Transverse colon (tissue), 4 donors: ENCODE measurements at regions not wholly inside any gene's neighbourhood (a gene's known extent, or its start where the extent isn't known, plus 50 kb on each side); places are given as distances from the start of the nearest gene placed in this dataset.

Source experiments
- DNase-seq: peaks from one replicate; pipeline ENCODE4 v3.0.0-alpha.2; 2019
- H3K27ac ChIP-seq, 4 donors: fragments of 200-600 bp; sonication (generic); 2 replicates each; pipeline ENCODE4 v1.5.1; 2016 to 2018; ENCODE audit warnings: inconsistent platforms in 4 of 4
- H3K27me3 ChIP-seq: fragments of 200-600 bp; sonication (generic); 2 replicates; pipeline ENCODE4 v1.5.1; 2017; ENCODE audit warnings: inconsistent platforms
- H3K36me3 ChIP-seq, 4 donors: fragments of 200-600 bp; sonication (generic); 2 replicates each; pipeline ENCODE4 v1.5.1; 2017 to 2019; ENCODE audit warnings: inconsistent platforms in 4 of 4
- H3K4me1 ChIP-seq, 4 donors: fragments of 200-600 bp; sonication (generic); 2 replicates each; pipeline ENCODE4 v1.5.1; 2017 to 2020; ENCODE audit warnings: inconsistent platforms in 4 of 4
- H3K4me3 ChIP-seq, 4 donors: fragments of 200-600 bp; sonication (generic); 1 replicate in 1 of 4; 2 replicates in 3 of 4; pipeline versions ENCODE4 v1.5.1 to v1.6.1; 2017 to 2019; ENCODE audit warnings: inconsistent platforms in 4 of 4
- H3K9me3 ChIP-seq, 2 donors: fragments of 200-600 bp; sonication (generic); 2 replicates each; pipeline ENCODE4 v1.5.1; 2017 to 2019; ENCODE audit warnings: inconsistent platforms in 2 of 2
- EP300 ChIP-seq: sonication (generic); formaldehyde crosslinking; IDR thresholded peaks from one replicate; pipeline ENCODE4 v1.6.1; 2017; ENCODE audit warnings: antibody characterized with exemption, low read depth
- POLR2A ChIP-seq: fragments of 450-650 bp; IDR thresholded peaks from one replicate; pipeline ENCODE4 v1.6.1; 2016; ENCODE audit warnings: antibody characterized with exemption, mild to moderate bottlenecking, moderate library complexity
- POLR2AphosphoS5 ChIP-seq, 3 donors: sonication (generic); formaldehyde crosslinking; IDR thresholded peaks; one replicate each; pipeline ENCODE4 v1.6.1; 2016; ENCODE audit warnings: antibody characterized with exemption in 3 of 3
- WGBS, 2 donors: methylation state at CpG; one replicate each; pipeline ENCODE4 v1.1.5; 2018; ENCODE audit warnings: low coverage in 1 of 2; 5-methylcytosine and 5-hydroxymethylcytosine counted together
- in situ Hi-C, 4 donors: fragments of 200-750 bp; cut with MboI; loops; one replicate each; pipeline versions ENCODE4 v1.15.0 to v1.15.1; 2017; ENCODE audit warnings: low sequenced_read_pairs in 3 of 4, low pct_ligation_motif_present in 1 of 4, low pct_unique_long_range_greater_than_20kb in 1 of 4
- intact Hi-C: fragments of 100-400 bp; cut with DNase I; formaldehyde crosslinking; loops from one replicate; pipeline ENCODE4 v1.15.1; 2023; ENCODE audit warnings: low total_unique reads
- TF ChIP-seq, protein P1 (sequence below), 5 experiments: fragments of 200-600 bp in 3 of 5; fragments of 450-650 bp in 2 of 5; sonication (generic) in 3 of 5; IDR thresholded peaks; 1 replicate in 2 of 5; 2 replicates in 3 of 5; pipeline ENCODE4 v1.5.1; 2016 to 2017; ENCODE audit warnings: antibody characterized with exemption in 5 of 5, inconsistent platforms in 3 of 5, mild to moderate bottlenecking in 2 of 5, moderate library complexity in 1 of 5

DNA sequence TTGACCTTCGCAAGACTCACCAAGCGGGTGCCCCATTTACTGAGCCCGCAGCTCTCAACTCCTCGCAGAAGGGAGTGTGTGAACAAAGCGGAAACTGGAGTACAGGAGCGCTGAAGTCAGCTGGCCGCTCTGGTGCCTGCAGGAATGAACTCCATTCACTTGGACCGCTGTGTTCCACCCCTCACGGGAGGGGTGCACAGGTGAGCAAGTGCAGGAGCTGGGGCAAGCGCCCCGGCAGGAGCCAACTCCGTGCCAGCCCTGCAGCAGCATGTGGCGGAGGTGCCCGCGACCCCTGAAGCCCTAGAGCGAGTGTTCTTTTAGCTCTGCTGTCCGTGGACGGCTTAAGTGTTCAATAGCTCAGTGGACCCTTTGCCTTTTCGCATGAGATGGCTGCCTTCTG, 471.6 kb upstream of the ADGRL4 start:
- Histone ChIP-seq H3K27me3 (no peaks in the 10 kb centered on the region), H3K27ac (no peak overlapping the region), H3K4me3 (no peak overlapping the region), H3K4me1 (no peaks in the 10 kb centered on the region), H3K36me3 (no peaks in the 10 kb centered on the region), H3K9me3 (no peaks in the 10 kb centered on the region)
- intact Hi-C loops: no loop called here
- WGBS, 2 donors: 93% methylated on average over 19 of the region's 19 CpGs; no CpG with 5 or more reads in 1 of the 2 donors
- TF ChIP-seq EP300 (no peak), POLR2A (no peak), POLR2AphosphoS5 (IDR thresholded peaks at IDR 0.05) (no peak)
- TF ChIP-seq, protein P1, sequence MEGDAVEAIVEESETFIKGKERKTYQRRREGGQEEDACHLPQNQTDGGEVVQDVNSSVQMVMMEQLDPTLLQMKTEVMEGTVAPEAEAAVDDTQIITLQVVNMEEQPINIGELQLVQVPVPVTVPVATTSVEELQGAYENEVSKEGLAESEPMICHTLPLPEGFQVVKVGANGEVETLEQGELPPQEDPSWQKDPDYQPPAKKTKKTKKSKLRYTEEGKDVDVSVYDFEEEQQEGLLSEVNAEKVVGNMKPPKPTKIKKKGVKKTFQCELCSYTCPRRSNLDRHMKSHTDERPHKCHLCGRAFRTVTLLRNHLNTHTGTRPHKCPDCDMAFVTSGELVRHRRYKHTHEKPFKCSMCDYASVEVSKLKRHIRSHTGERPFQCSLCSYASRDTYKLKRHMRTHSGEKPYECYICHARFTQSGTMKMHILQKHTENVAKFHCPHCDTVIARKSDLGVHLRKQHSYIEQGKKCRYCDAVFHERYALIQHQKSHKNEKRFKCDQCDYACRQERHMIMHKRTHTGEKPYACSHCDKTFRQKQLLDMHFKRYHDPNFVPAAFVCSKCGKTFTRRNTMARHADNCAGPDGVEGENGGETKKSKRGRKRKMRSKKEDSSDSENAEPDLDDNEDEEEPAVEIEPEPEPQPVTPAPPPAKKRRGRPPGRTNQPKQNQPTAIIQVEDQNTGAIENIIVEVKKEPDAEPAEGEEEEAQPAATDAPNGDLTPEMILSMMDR (IDR thresholded peaks at IDR 0.05): no peak
- in situ Hi-C loops: no loop called here
- DNase-seq: no peak

DNA sequence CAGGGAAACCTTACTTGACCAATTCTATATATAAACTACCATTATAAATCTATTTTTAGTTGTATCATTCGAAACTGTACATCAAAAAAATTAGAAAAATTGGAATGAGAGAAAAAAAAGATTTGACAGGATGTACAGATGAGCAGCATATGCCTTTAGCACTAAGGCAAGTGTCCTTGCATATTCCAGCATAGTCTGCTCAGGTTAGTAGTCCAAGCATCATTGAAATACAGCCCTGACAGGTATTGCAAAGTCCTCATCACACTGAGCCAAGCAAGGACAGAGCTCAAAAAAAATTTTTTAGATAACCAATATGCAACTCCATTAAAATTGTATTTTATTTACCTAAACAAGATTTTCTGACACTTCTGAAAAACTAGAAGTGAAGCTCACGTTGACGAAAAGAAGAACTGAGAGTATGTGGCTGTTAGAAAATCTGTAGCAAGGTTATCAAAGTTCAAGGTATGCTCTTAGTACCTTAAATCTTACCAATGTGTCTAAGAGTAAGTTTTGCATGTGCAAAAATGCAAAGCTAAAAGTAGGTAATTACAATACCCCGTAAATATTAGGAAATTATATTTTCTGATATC, 465.6 kb upstream of the ADGRL4 start:
- Histone ChIP-seq H3K9me3 (no peaks in the 10 kb centered on the region), H3K27me3 (no peaks in the 10 kb centered on the region), H3K27ac (no peak overlapping the region), H3K36me3 (no peaks in the 10 kb centered on the region), H3K4me1 (no peaks in the 10 kb centered on the region), H3K4me3 (no peak overlapping the region)
- no peak for DNase-seq
- in situ Hi-C loops: no loop called here
- WGBS, 2 donors: 63 to 71% methylated on average over 4 of the region's 4 CpGs
- TF ChIP-seq POLR2AphosphoS5 (IDR thresholded peaks at IDR 0.05) (no peak), POLR2A (no peak), EP300 (no peak)
- TF ChIP-seq, protein P1 (IDR thresholded peaks at IDR 0.05): no peak
- intact Hi-C loops: no loop called here

DNA sequence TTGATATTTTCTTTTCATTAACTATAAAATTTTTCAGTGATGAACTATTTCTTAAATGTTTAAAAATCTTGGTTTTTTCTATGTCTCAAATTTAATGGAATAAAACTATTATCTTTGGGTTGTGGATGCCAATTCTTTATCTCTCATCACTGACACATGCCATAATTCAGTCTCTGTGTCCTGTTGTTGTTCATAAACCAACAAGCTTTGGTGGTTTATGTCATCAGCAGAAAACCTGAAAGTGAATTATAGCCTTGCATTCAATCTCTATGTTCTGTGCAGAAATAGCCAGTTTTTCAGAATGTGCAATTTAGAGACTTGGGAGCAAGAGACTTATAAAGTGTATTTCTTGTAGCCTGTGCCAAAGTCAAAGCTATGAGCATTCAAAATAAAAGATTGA, 462.6 kb upstream of the ADGRL4 start:
- in situ Hi-C loops: no loop called here
- intact Hi-C loops: no loop called here
- TF ChIP-seq POLR2AphosphoS5 (IDR thresholded peaks at IDR 0.05) (no peak), EP300 (no peak), POLR2A (no peak)
- TF ChIP-seq, protein P1 (IDR thresholded peaks at IDR 0.05): no peak
- H3K36me3 ChIP-seq: no peaks in the 10 kb centered on the region
- H3K4me3 ChIP-seq: no peak overlapping the region
- H3K27me3 ChIP-seq: no peaks in the 10 kb centered on the region
- DNase-seq: no peak
- no peaks in the 10 kb centered on the region for H3K9me3 ChIP-seq
- no peak overlapping the region for H3K27ac ChIP-seq
- no peaks in the 10 kb centered on the region for H3K4me1 ChIP-seq

- TF ChIP-seq POLR2AphosphoS5 (IDR thresholded peaks at IDR 0.05) (no peak), POLR2A (no peak), EP300 (no peak)
- TF ChIP-seq, protein P1 (IDR thresholded peaks at IDR 0.05): no peak
- H3K27me3 ChIP-seq: no peaks in the 10 kb centered on the region
- H3K9me3 ChIP-seq: no peaks in the 10 kb centered on the region
- no peak overlapping the region for H3K4me3 ChIP-seq
- in situ Hi-C loops: no loop called here
- intact Hi-C loops: no loop called here
- no peak overlapping the region for H3K27ac ChIP-seq
- no peaks in the 10 kb centered on the region for H3K36me3 ChIP-seq
- DNase-seq: no peak
- 64 to 67% methylated on average over 3 of the region's 3 CpGs for WGBS, 2 donors
- no peaks in the 10 kb centered on the region for H3K4me1 ChIP-seq
These were observed 454.4 kb upstream of the ADGRL4 start for GRCh38 chr1:79460773-79461436.
